ENCODE measurements at regions not wholly inside any gene's neighbourhood (a gene's known extent, or its start where the extent isn't known, plus 50 kb on each side); places are given as distances from the start of the nearest gene placed in this dataset.

GRCh38 chr11:128040603-128041002 lies 546.8 kb downstream of the ETS1 start:
- no peak for DNase-seq (ENCODE audit: low spot score)

DNA sequence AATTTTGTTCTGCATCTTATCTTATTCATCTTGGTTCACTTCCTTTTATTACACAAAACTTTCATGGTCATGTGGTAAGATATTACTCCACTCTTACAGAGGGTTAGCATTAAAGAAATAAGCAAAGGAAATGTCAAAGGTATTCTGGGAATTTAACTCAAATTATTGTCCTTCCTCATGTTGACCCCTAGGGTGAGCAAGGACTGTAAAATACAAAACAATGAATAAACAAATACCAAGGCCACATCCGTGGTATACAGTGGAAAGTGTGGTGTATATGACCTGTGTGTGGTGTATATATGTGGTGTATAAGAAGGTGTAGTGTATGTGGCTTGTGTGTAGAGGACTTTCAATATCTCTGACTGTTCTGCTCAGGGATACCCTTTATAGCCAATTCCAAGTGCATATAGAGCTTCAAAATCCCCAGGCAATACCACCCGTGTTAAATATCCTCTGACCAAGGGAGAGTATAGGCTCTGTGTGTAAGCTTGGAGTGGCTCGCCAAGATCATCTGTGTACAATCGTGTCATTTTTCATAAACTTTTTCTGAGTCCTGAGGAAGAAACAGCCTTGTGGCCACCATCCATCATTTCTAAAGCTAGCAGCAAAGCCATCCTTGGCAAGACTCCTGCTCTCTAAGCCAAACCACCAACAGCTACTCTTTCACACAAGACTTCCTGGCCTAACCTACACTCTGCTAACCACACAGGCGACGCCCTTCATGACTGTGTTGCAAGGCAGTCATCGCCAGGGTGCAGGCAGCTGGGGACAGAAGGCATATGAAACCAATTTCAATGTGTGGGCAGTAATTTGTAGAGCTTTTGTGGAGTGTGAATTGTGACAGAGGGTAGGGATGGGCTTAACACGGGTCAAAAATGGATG lies 548.0 kb downstream of the ETS1 start:
- peak; percentile 21 for DNase-seq (ENCODE audit: low spot score)

DNA sequence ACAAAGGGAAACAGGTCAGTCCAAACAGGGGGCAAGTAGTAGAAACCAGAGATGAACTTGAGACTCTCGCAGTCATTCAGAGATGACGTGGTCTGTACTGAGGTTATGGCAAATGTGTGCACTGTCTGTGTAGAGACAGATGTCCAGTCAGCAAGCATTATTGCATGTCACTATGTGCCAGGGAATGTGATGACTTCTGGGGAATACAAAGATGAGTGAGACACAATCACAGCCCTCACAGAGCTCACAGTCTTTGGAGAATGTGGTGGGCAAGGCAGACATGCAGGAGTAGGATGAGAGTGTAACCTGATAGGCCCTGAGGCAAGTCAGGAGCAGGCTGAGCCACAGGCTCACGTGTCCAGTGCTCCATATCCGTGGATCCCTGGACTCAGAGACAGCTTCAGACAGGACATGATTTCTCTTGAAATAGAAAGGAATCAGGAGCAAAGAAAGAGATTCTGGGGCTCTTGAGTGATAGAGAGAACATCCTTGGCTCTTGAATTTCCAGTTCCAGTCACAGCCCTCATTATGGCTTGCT lies 550.7 kb downstream of the ETS1 start:
- no peak for DNase-seq (ENCODE audit: low spot score)

GRCh38 chr11:128036006-128036405 lies 551.4 kb downstream of the ETS1 start:
- no peak for DNase-seq (ENCODE audit: low spot score)

DNA sequence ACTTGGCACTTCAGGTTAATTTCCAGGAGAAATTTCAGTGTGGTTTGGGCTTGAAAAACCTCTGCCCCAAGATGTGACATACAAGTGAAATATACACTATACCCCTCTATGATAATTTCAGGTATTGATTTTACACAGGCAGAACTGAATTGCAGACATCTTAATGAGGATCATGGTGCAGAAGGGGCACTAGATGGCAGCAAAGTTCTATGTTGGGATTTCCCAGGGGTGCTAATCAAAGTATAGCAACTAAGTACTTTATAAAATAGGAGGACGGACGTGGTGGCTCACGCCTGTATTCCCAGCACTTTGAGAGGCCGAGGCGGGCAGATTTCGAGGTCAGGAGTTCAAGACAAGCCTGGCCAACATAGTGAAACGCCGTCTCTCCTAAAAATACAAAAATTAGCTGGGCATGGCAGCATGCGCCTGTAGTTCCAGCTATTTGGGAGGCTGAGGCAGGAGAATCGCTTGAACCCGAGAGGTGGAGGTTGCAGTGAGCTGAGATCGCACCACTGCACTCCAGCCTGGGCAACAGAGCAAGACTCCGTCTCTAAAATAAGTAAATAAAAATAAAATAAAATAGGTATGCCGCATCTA lies 555.7 kb downstream of the ETS1 start:
- DNase-seq (ENCODE audit: low spot score): peak; percentile 62

GRCh38 chr11:128029219-128029722 lies 558.1 kb downstream of the ETS1 start:
- DNase-seq (ENCODE audit: low spot score): no peak

DNA sequence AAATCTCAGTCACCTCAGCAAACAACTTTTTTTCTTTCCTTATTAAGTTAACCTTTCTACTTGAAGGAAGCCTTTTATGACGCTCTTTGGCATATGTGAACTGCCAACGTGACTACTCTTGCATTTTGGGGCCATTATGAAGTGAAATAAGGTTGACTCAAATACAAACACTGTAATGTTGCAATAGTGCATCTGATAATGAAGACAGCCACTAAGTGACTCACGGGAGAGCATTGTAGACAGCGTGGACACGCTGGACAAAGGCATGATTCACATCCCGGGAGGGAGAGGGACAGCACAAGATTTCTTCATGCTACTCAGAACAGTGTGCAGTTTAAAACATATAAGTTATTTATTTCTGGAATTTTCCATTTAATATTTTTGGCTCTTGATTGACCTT lies 560.8 kb downstream of the ETS1 start:
- no peak for DNase-seq (ENCODE audit: low spot score)

- no peak for DNase-seq (ENCODE audit: low spot score)
Observed at GRCh38 chr11:128022761-128023160, 564.6 kb downstream of the ETS1 start.

GRCh38 chr11:128022007-128022368 lies 565.4 kb downstream of the ETS1 start:
- DNase-seq (ENCODE audit: low spot score): no peak

- DNase-seq (ENCODE audit: low spot score): peak; percentile 64
Observed at GRCh38 chr11:128021349-128022006, 565.9 kb downstream of the ETS1 start.

- DNase-seq (ENCODE audit: low spot score): no peak
Observed at GRCh38 chr11:128018692-128019091, 568.7 kb downstream of the ETS1 start.

- DNase-seq (ENCODE audit: low spot score): no peak
Observed at GRCh38 chr11:128005562-128005961, 581.8 kb downstream of the ETS1 start.

DNA sequence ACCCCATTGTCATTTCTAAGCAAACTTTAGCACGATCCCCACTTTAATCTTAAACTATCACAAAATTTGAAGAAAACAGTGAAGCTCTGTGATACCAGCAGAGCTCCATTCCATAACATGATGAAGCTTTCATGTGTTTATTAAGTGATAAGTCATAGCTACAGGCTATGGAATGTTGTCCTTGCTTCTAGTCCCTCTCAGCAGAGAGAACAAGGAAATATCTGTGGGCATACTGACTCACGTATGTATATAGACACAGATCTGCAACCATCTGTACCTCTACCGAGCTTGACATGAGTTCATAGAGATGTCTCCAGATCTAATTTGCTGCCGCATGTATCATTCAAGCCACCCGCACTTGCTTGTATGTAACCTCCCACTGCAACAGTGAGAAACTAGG lies 588.9 kb downstream of the ETS1 start:
- no peak for DNase-seq (ENCODE audit: low spot score)

- DNase-seq (ENCODE audit: low spot score): no peak
Observed at GRCh38 chr11:127997594-127997993, 589.8 kb downstream of the ETS1 start.

- DNase-seq (ENCODE audit: low spot score): no peak
Observed at GRCh38 chr11:127996825-127997224, 590.5 kb downstream of the ETS1 start.

GRCh38 chr11:127995921-127996320 lies 591.4 kb downstream of the ETS1 start:
- DNase-seq (ENCODE audit: low spot score): no peak

DNA sequence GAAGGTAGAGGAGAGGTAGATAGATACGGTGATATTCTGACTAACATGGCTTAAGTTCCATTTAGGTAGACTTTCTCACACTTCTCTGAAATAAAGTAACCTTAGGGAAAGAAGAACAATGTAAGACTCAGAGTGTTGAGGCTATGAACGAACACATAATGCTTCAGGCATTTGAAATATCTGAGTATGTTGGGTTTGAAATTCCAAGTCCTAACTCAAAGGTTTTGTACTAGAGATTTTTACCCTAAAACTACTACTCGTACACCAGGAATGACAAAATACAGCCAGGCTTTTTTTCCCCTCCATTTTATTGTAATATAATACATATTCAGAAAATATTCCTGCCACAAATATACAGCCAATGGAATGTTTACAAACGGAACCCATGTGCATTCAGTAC lies 592.6 kb downstream of the ETS1 start:
- no peak for DNase-seq (ENCODE audit: low spot score)

- no peak for DNase-seq (ENCODE audit: low spot score)
Observed at GRCh38 chr11:127993788-127994187, 593.6 kb downstream of the ETS1 start.

- DNase-seq (ENCODE audit: low spot score): no peak
Observed at GRCh38 chr11:127993281-127993680, 594.1 kb downstream of the ETS1 start.

- no peak for DNase-seq (ENCODE audit: low spot score)
Observed at GRCh38 chr11:127986073-127986472, 601.3 kb downstream of the ETS1 start.

GRCh38 chr11:127972816-127973215 lies 614.5 kb downstream of the ETS1 start:
- DNase-seq (ENCODE audit: low spot score): no peak

- no peak for DNase-seq (ENCODE audit: low spot score)
Observed at GRCh38 chr11:127971448-127971847, 615.9 kb downstream of the ETS1 start.
